ENCODE measurements at regions not wholly inside any gene's neighbourhood (a gene's known extent, or its start where the extent isn't known, plus 50 kb on each side); places are given as distances from the start of the nearest gene placed in this dataset.

DNA sequence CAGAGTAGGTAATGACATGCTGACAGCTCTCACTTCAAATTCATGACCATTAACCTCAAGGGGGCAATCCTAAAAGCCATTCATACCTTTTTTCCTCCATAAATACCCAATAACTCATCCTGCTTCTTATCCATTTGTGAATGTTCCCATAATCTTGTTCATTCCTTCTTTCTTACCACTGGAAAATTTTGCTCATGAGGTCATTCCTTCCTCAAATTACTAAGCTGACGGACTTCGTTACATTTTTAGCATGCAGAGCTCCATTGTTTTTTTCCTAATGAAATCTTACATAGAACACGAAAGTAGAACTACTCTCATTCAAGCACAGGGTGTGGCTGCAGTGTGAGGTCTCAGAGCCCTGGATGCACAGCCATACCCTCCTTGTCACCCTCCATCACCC, 276.5 kb upstream of the DPYD start:
- TF ChIP-seq, protein P1, sequence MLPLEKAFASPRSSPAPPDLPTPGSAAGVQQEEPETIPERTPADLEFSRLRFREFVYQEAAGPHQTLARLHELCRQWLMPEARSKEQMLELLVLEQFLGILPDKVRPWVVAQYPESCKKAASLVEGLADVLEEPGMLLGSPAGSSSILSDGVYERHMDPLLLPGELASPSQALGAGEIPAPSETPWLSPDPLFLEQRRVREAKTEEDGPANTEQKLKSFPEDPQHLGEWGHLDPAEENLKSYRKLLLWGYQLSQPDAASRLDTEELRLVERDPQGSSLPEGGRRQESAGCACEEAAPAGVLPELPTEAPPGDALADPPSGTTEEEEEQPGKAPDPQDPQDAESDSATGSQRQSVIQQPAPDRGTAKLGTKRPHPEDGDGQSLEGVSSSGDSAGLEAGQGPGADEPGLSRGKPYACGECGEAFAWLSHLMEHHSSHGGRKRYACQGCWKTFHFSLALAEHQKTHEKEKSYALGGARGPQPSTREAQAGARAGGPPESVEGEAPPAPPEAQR (tag by site-specific recombination; IDR thresholded peaks at IDR 0.05) = no peak
- TF ChIP-seq, protein P2, sequence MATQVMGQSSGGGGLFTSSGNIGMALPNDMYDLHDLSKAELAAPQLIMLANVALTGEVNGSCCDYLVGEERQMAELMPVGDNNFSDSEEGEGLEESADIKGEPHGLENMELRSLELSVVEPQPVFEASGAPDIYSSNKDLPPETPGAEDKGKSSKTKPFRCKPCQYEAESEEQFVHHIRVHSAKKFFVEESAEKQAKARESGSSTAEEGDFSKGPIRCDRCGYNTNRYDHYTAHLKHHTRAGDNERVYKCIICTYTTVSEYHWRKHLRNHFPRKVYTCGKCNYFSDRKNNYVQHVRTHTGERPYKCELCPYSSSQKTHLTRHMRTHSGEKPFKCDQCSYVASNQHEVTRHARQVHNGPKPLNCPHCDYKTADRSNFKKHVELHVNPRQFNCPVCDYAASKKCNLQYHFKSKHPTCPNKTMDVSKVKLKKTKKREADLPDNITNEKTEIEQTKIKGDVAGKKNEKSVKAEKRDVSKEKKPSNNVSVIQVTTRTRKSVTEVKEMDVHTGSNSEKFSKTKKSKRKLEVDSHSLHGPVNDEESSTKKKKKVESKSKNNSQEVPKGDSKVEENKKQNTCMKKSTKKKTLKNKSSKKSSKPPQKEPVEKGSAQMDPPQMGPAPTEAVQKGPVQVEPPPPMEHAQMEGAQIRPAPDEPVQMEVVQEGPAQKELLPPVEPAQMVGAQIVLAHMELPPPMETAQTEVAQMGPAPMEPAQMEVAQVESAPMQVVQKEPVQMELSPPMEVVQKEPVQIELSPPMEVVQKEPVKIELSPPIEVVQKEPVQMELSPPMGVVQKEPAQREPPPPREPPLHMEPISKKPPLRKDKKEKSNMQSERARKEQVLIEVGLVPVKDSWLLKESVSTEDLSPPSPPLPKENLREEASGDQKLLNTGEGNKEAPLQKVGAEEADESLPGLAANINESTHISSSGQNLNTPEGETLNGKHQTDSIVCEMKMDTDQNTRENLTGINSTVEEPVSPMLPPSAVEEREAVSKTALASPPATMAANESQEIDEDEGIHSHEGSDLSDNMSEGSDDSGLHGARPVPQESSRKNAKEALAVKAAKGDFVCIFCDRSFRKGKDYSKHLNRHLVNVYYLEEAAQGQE (tag by site-specific recombination; IDR thresholded peaks at IDR 0.05) = no peak
- TF ChIP-seq, protein P3, sequence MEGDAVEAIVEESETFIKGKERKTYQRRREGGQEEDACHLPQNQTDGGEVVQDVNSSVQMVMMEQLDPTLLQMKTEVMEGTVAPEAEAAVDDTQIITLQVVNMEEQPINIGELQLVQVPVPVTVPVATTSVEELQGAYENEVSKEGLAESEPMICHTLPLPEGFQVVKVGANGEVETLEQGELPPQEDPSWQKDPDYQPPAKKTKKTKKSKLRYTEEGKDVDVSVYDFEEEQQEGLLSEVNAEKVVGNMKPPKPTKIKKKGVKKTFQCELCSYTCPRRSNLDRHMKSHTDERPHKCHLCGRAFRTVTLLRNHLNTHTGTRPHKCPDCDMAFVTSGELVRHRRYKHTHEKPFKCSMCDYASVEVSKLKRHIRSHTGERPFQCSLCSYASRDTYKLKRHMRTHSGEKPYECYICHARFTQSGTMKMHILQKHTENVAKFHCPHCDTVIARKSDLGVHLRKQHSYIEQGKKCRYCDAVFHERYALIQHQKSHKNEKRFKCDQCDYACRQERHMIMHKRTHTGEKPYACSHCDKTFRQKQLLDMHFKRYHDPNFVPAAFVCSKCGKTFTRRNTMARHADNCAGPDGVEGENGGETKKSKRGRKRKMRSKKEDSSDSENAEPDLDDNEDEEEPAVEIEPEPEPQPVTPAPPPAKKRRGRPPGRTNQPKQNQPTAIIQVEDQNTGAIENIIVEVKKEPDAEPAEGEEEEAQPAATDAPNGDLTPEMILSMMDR (tag by site-specific recombination; IDR thresholded peaks at IDR 0.05) = no peak
- TF ChIP-seq MYNN (tag by site-specific recombination; IDR thresholded peaks at IDR 0.05; ENCODE audit: borderline replicate concordance) = no peak
- TF ChIP-seq ZNF121 (tag by site-specific recombination; IDR thresholded peaks at IDR 0.05) = no peak
- no peak for TF ChIP-seq ZNF747 (tag by site-specific recombination; IDR thresholded peaks at IDR 0.05)
